ENCODE measurements at regions not wholly inside any gene's neighbourhood (a gene's known extent, or its start where the extent isn't known, plus 50 kb on each side); places are given as distances from the start of the nearest gene placed in this dataset.
A peak's percentile ranks its signal among the peaks of the same experiment; 100 is the strongest.
"Not testable (repeated sequence)": the region's sequence is repeated elsewhere in the genome, so short reads cannot be mapped to it uniquely, and the experiment has no call there.

- peaks cover 0 to 21% (median 0%) of the 10 kb centered on the region in 6 donors for H3K36me3 ChIP-seq
- H3K4me1 ChIP-seq; DNase-seq; H3K27me3 ChIP-seq (replicated peaks in 1 of 7); H3K9me3 ChIP-seq; H3K4me3 ChIP-seq; H3K27ac ChIP-seq; intact Hi-C loops (cut with DNase I; ENCODE audit: low total_unique reads): not testable (repeated sequence)
- TF ChIP-seq, protein P1, sequence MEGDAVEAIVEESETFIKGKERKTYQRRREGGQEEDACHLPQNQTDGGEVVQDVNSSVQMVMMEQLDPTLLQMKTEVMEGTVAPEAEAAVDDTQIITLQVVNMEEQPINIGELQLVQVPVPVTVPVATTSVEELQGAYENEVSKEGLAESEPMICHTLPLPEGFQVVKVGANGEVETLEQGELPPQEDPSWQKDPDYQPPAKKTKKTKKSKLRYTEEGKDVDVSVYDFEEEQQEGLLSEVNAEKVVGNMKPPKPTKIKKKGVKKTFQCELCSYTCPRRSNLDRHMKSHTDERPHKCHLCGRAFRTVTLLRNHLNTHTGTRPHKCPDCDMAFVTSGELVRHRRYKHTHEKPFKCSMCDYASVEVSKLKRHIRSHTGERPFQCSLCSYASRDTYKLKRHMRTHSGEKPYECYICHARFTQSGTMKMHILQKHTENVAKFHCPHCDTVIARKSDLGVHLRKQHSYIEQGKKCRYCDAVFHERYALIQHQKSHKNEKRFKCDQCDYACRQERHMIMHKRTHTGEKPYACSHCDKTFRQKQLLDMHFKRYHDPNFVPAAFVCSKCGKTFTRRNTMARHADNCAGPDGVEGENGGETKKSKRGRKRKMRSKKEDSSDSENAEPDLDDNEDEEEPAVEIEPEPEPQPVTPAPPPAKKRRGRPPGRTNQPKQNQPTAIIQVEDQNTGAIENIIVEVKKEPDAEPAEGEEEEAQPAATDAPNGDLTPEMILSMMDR (IDR thresholded peaks at IDR 0.05 in 8 of 11, conservative IDR thresholded peaks at IDR 0.05 in 3 of 11) = peak in 4 of 11 experiments; percentile 25 to 47 (median 39)
- WGBS, 5 donors = 67 to 88% (median 75%) methylated on average over 4 to 5 of the region's 5 CpGs
Observed at GRCh38 chr4:3949916-3950315, 183.7 kb downstream of the ADRA2C start.

- DNase-seq; intact Hi-C loops (cut with DNase I; ENCODE audit: low total_unique reads); H3K36me3 ChIP-seq; H3K27me3 ChIP-seq (replicated peaks in 1 of 7); H3K4me3 ChIP-seq; H3K9me3 ChIP-seq; H3K27ac ChIP-seq: not testable (repeated sequence)
- peaks cover 0 to 13% (median 4%) of the 10 kb centered on the region in 6 donors for H3K4me1 ChIP-seq
- WGBS, 5 donors = 83 to 94% (median 88%) methylated on average over 7 to 9 of the region's 9 CpGs
Observed at GRCh38 chr4:3952443-3953139, 186.4 kb downstream of the ADRA2C start.

GRCh38 chr4:3953140-3953489, 186.9 kb downstream of the ADRA2C start:
- H3K27ac ChIP-seq; DNase-seq; H3K36me3 ChIP-seq; H3K9me3 ChIP-seq; H3K27me3 ChIP-seq (replicated peaks in 1 of 7); intact Hi-C loops (cut with DNase I; ENCODE audit: low total_unique reads); H3K4me3 ChIP-seq: not testable (repeated sequence)
- H3K4me1 ChIP-seq = peaks cover 0 to 13% (median 4%) of the 10 kb centered on the region in 6 donors
- WGBS, 5 donors = 72 to 91% (median 87%) methylated on average over 4 of the region's 4 CpGs

GRCh38 chr4:3954540-3955320, 188.5 kb downstream of the ADRA2C start:
- 1 to 3% (median 2%) methylated on average over 25 to 53 of the region's 53 CpGs for WGBS, 5 donors
- peak overlapping the region; percentile 62 to 96 (median 86) for H3K4me3 ChIP-seq
- H3K9me3 ChIP-seq; intact Hi-C loops (cut with DNase I; ENCODE audit: low total_unique reads); H3K27me3 ChIP-seq (replicated peaks in 1 of 7); H3K36me3 ChIP-seq: not testable (repeated sequence)
- DNase-seq = peak; percentile 89
- peak overlapping the region; percentile 51 to 91 (median 83) for H3K27ac ChIP-seq
- peaks cover 0 to 13% (median 4%) of the 10 kb centered on the region in 6 donors for H3K4me1 ChIP-seq

GRCh38 chr4:3955321-3956164, 189.4 kb downstream of the ADRA2C start:
- H3K9me3 ChIP-seq; H3K36me3 ChIP-seq; intact Hi-C loops (cut with DNase I; ENCODE audit: low total_unique reads); H3K27me3 ChIP-seq (replicated peaks in 1 of 7): not testable (repeated sequence)
- H3K27ac ChIP-seq = peak overlapping the region; percentile 51 to 91 (median 83)
- peaks cover 0 to 13% (median 4%) of the 10 kb centered on the region in 6 donors for H3K4me1 ChIP-seq
- DNase-seq = peak; percentile 99
- H3K4me3 ChIP-seq = peak overlapping the region; percentile 62 to 96 (median 86)
- WGBS, 5 donors = 0 to 1% (median 1%) methylated on average over 46 to 60 of the region's 60 CpGs
- peak; percentile 63 to 82 (median 82) for TF ChIP-seq POLR2AphosphoS5 (IDR thresholded peaks at IDR 0.05)

- DNase-seq; H3K36me3 ChIP-seq; H3K9me3 ChIP-seq; H3K27me3 ChIP-seq (replicated peaks in 1 of 7); intact Hi-C loops (cut with DNase I; ENCODE audit: low total_unique reads): not testable (repeated sequence)
- 5 to 12% (median 6%) methylated on average over 23 to 38 of the region's 38 CpGs for WGBS, 5 donors
- peaks cover 0 to 13% (median 4%) of the 10 kb centered on the region in 6 donors for H3K4me1 ChIP-seq
- H3K4me3 ChIP-seq = peak overlapping the region in 6 of 8 donors; percentile 85 to 96 (median 86)
- peak overlapping the region in 7 of 8 donors; percentile 58 to 91 (median 86) for H3K27ac ChIP-seq
Observed at GRCh38 chr4:3956165-3956867, 190.1 kb downstream of the ADRA2C start.

DNA sequence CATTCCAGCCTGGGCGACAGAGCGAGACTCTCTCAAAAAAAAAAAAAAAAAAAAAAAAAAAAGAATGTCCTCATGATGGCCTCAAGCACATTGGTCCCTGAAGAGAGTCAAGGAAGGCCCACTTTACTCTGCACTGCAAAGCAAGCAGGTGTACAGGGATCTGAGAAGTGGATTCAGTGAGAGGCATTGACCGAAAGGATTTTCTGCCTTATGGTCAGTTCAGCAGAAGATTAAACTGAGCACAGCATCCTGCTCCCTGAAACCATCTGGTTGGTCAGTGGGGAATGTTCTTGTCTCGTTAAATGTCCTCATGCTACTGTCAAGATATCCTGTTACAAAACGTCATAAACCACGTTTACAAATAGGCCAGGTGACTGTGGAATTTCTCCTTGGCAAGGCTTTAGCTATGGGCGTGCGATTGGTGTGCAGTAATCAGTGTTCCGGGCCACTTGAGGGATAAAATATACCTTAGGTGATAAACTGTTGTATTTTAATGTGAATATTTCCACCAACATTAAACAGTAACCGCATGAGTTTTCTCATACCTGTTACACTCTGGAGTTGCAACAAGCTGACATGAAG, 195.0 kb downstream of the ADRA2C start:
- H3K4me3 ChIP-seq; H3K9me3 ChIP-seq; H3K36me3 ChIP-seq; intact Hi-C loops (cut with DNase I; ENCODE audit: low total_unique reads); H3K27me3 ChIP-seq (replicated peaks in 1 of 7); H3K27ac ChIP-seq; DNase-seq; H3K4me1 ChIP-seq: not testable (repeated sequence)
- WGBS, 5 donors = 71 to 81% (median 78%) methylated on average over 8 to 10 of the region's 10 CpGs

GRCh38 chr4:3964572-3965278, 198.5 kb downstream of the ADRA2C start:
- 85 to 90% (median 89%) methylated on average over 9 to 24 of the region's 24 CpGs for WGBS, 5 donors
- H3K27ac ChIP-seq; intact Hi-C loops (cut with DNase I; ENCODE audit: low total_unique reads); H3K4me3 ChIP-seq; H3K4me1 ChIP-seq; H3K36me3 ChIP-seq; H3K9me3 ChIP-seq; DNase-seq: not testable (repeated sequence)
- peaks cover 0 to 14% (median 0%) of the 10 kb centered on the region in 7 donors for H3K27me3 ChIP-seq (replicated peaks in 1 of 7)

All from spleen (tissue), 11 donors.